ENCODE measurements at regions not wholly inside any gene's neighbourhood (a gene's known extent, or its start where the extent isn't known, plus 50 kb on each side); places are given as distances from the start of the nearest gene placed in this dataset.

- intact Hi-C loops (cut with micrococcal nuclease) = no loop called here
- FAIRE-seq = no peak
These were observed 172.5 kb downstream of the RAP2B start for GRCh38 chr3:153334558-153334957.

More at GRCh38 chr3:153334558-153334957, 172.5 kb downstream of the RAP2B start:
- H3K9ac ChIP-seq (replicated peaks; ENCODE audit: extremely low read depth, insufficient read depth, low read length) = no peak overlapping the region
- H4K20me1 ChIP-seq (replicated peaks; ENCODE audit: control insufficient read depth, extremely low read depth, insufficient read depth, low read length) = no peaks in the 10 kb centered on the region
- no peaks in the 10 kb centered on the region for H3K27me3 ChIP-seq (ENCODE audit: control insufficient read depth in 2 of 2, insufficient read depth in 2 of 2, low read length in 2 of 2)
- BruUV-seq (replicated peaks) = no TSS peak
- no peak overlapping the region for H3K27ac ChIP-seq (ENCODE audit: insufficient read depth, low read depth, low read length)
- TF ChIP-seq POLR2AphosphoS5 (IDR thresholded peaks at IDR 0.05; ENCODE audit: insufficient read depth, low read depth, low read length) = no peak
- TF ChIP-seq CTCF (IDR thresholded peaks at IDR 0.05; ENCODE audit: extremely low read depth in 1 of 2, insufficient read depth in 1 of 2, low read depth in 1 of 2, low read length in 2 of 2) = no peak
- no peak for TF ChIP-seq MYC (IDR thresholded peaks at IDR 0.05; ENCODE audit: low read depth, low read length)
- TF ChIP-seq FOS (IDR thresholded peaks at IDR 0.05; ENCODE audit: borderline replicate concordance, insufficient read depth, low read length) = no peak
- TF ChIP-seq GATA2 (IDR thresholded peaks at IDR 0.05; ENCODE audit: insufficient read depth, insufficient read length, low read depth, low read length) = no peak
- TF ChIP-seq POLR2A (IDR thresholded peaks at IDR 0.05; ENCODE audit: low read depth, low read length) = no peak
- TF ChIP-seq MAX (IDR thresholded peaks at IDR 0.05; ENCODE audit: insufficient read depth, insufficient read length) = no peak
- TF ChIP-seq EZH2 (IDR thresholded peaks at IDR 0.05; ENCODE audit: borderline replicate concordance, low read depth, low read length, severe bottlenecking) = no peak
- TF ChIP-seq JUN (IDR thresholded peaks at IDR 0.05; ENCODE audit: borderline replicate concordance, insufficient read depth, insufficient read length, low read depth) = no peak
- POLR2A ChIA-PET = no interaction called here
- CTCF ChIA-PET = interaction anchor here (1.1 to 1.2 kb wide), 2 partner anchors 16 to 169 kb away, joined by 3 read pairs; no protein-coding TSS in a partner anchor
- DNase-seq (ENCODE audit: low read depth, low spot score) = no peak
- no peaks in the 10 kb centered on the region for H3K79me2 ChIP-seq (ENCODE audit: control insufficient read depth, insufficient read depth, low read length)
- no peaks in the 10 kb centered on the region for H3K36me3 ChIP-seq (ENCODE audit: control insufficient read depth in 2 of 2, extremely low read depth in 1 of 2, insufficient read depth in 2 of 2, low read length in 2 of 2)
- no peaks in the 10 kb centered on the region for H3K4me1 ChIP-seq (ENCODE audit: control insufficient read depth, extremely low read depth, insufficient read depth, low read length)
- no peaks in the 10 kb centered on the region for H3K9me1 ChIP-seq (replicated peaks; ENCODE audit: control insufficient read depth, extremely low read depth, insufficient read depth, low read length)
- no peak overlapping the region for H3K4me2 ChIP-seq (ENCODE audit: insufficient read depth, low read length)
- dilution Hi-C loops (cut with MboI; ENCODE audit: extremely low pct_ligation_motif_present, low sequenced_read_pairs) = no loop called here
- no peaks in the 10 kb centered on the region for H3K9me3 ChIP-seq (replicated peaks; ENCODE audit: control insufficient read depth, insufficient read depth, low read length)
- no peak overlapping the region for H2AFZ ChIP-seq (ENCODE audit: low read depth, low read length)
- H3K4me3 ChIP-seq (replicated peaks in 1 of 3; ENCODE audit: insufficient read depth in 1 of 3, low read depth in 1 of 3, low read length in 3 of 3) = no peak overlapping the region
